Thymus (tissue), 11 donors: ENCODE measurements at regions not wholly inside any gene's neighbourhood (a gene's known extent, or its start where the extent isn't known, plus 50 kb on each side); places are given as distances from the start of the nearest gene placed in this dataset.

Experiments used
- DNase-seq, 9 donors: peaks; one replicate each; pipeline ENCODE4 v3.0.0-alpha.2; 2013; ENCODE audit warnings: low spot score in 9 of 9, low read depth in 6 of 9, missing footprints in 1 of 9
- H3K27ac ChIP-seq, 2 donors: one replicate each; pipeline ENCODE4 v1.5.1; 2013; ENCODE audit warnings: control low read depth in 1 of 2, low read depth in 1 of 2, low read length in 1 of 2, mild to moderate bottlenecking in 1 of 2, moderate library complexity in 1 of 2
- H3K27me3 ChIP-seq, 2 donors: one replicate each; pipeline ENCODE4 v1.5.1; 2013; ENCODE audit warnings: low read length in 1 of 2; ENCODE audit not compliant: control insufficient read depth in 2 of 2, insufficient read depth in 1 of 2
- H3K36me3 ChIP-seq, 2 donors: one replicate each; pipeline ENCODE4 v1.5.1; 2013; ENCODE audit warnings: low read length in 1 of 2, mild to moderate bottlenecking in 1 of 2, moderate library complexity in 1 of 2; ENCODE audit not compliant: control insufficient read depth in 2 of 2, insufficient read depth in 2 of 2
- H3K4me1 ChIP-seq, 2 donors: one replicate each; pipeline ENCODE4 v1.5.1; 2013; ENCODE audit warnings: low read length in 2 of 2; ENCODE audit not compliant: control insufficient read depth in 2 of 2, insufficient read depth in 2 of 2
- H3K4me3 ChIP-seq, 2 donors: one replicate each; pipeline ENCODE4 v1.5.1; 2013; ENCODE audit warnings: low read length in 2 of 2, control low read depth in 1 of 2, mild to moderate bottlenecking in 1 of 2
- H3K9me3 ChIP-seq, 2 donors: one replicate each; pipeline ENCODE4 v1.5.1; 2013; ENCODE audit warnings: low read length in 1 of 2, mild to moderate bottlenecking in 1 of 2; ENCODE audit not compliant: control insufficient read depth in 2 of 2, insufficient read depth in 1 of 2
- WGBS: extraction: QIAGEN DNeasy Blood & Tissue Kit; methylation state at CpG from one replicate; pipeline ENCODE4 v1.1.7; 2013; 5-methylcytosine and 5-hydroxymethylcytosine counted together
- donor health status: healthy.

GRCh38 chr7:48868916-48869315 is 55.4 kb upstream of the CDC14C start:
- WGBS, result 88% methylated on average over 4 of the region's 4 CpGs
- no peak overlapping the region for H3K27ac ChIP-seq
- DNase-seq, result no peak
- H3K4me3 ChIP-seq, result no peak overlapping the region
- no peaks in the 10 kb centered on the region for H3K36me3 ChIP-seq
- no peaks in the 10 kb centered on the region for H3K4me1 ChIP-seq
- no peaks in the 10 kb centered on the region for H3K9me3 ChIP-seq
- H3K27me3 ChIP-seq, result no peaks in the 10 kb centered on the region

GRCh38 chr7:48872548-48872947 is 51.8 kb upstream of the CDC14C start:
- Histone ChIP-seq H3K4me1 (no peaks in the 10 kb centered on the region), H3K27ac (no peak overlapping the region), H3K27me3 (no peaks in the 10 kb centered on the region), H3K9me3 (no peaks in the 10 kb centered on the region), H3K36me3 (no peaks in the 10 kb centered on the region), H3K4me3 (no peak overlapping the region)
- WGBS, result 95% methylated on average over 3 of the region's 3 CpGs
- no peak for DNase-seq
